ENCODE measurements at regions not wholly inside any gene's neighbourhood (a gene's known extent, or its start where the extent isn't known, plus 50 kb on each side); places are given as distances from the start of the nearest gene placed in this dataset.

GRCh38 chr10:52915391-52915790 lies 142.8 kb upstream of the MBL2 start:
- no peak for TF ChIP-seq CTCF (IDR thresholded peaks at IDR 0.05; ENCODE audit: insufficient read depth, missing control alignments)
- DNase-seq (ENCODE audit: insufficient read length, low spot score) (no peak), FAIRE-seq (no peak)

GRCh38 chr10:52911163-52911562 lies 138.6 kb upstream of the MBL2 start:
- FAIRE-seq, result no peak
- no peak for TF ChIP-seq CTCF (IDR thresholded peaks at IDR 0.05; ENCODE audit: insufficient read depth, missing control alignments)
- no peak for DNase-seq (ENCODE audit: insufficient read length, low spot score)

- DNase-seq (ENCODE audit: insufficient read length, low spot score), result no peak
- TF ChIP-seq CTCF (IDR thresholded peaks at IDR 0.05; ENCODE audit: insufficient read depth, missing control alignments), result no peak
These were observed 135.9 kb upstream of the MBL2 start for GRCh38 chr10:52908478-52908877.

GRCh38 chr10:52906046-52906445 lies 133.5 kb upstream of the MBL2 start:
- no peak for TF ChIP-seq CTCF (IDR thresholded peaks at IDR 0.05; ENCODE audit: insufficient read depth, missing control alignments)
- no peak for FAIRE-seq
- DNase-seq (ENCODE audit: insufficient read length, low spot score), result no peak

More at GRCh38 chr10:52908478-52908877, 135.9 kb upstream of the MBL2 start:
- FAIRE-seq, result no peak

- DNase-seq (ENCODE audit: insufficient read length, low spot score) (no peak), FAIRE-seq (no peak)
- TF ChIP-seq CTCF (IDR thresholded peaks at IDR 0.05; ENCODE audit: insufficient read depth, missing control alignments), result no peak
These were observed 130.9 kb upstream of the MBL2 start for GRCh38 chr10:52903397-52903938.

GRCh38 chr10:52900593-52900992 lies 128.0 kb upstream of the MBL2 start:
- no peak for FAIRE-seq
- no peak for TF ChIP-seq CTCF (IDR thresholded peaks at IDR 0.05; ENCODE audit: insufficient read depth, missing control alignments)
- no peak for DNase-seq (ENCODE audit: insufficient read length, low spot score)

GRCh38 chr10:52897162-52897561 lies 124.6 kb upstream of the MBL2 start:
- no peak for DNase-seq (ENCODE audit: insufficient read length, low spot score)
- TF ChIP-seq CTCF (IDR thresholded peaks at IDR 0.05; ENCODE audit: insufficient read depth, missing control alignments), result no peak
- FAIRE-seq, result no peak
